Activated CD4-positive, alpha-beta T cell treated with anti-CD3 and anti-CD28 coated beads, Interleukin-2, Interleukin-4, amounts not matched to agents 100 ng/mL and 50 ng/mL, durations not matched to agents 16 hours and 8 hours (primary cell): ENCODE measurements at regions not wholly inside any gene's neighbourhood (a gene's known extent, or its start where the extent isn't known, plus 50 kb on each side); places are given as distances from the start of the nearest gene placed in this dataset.

Experiments used
- DNase-seq: peaks from one replicate; pipeline ENCODE4 v3.0.0-alpha.2; 2020; ENCODE audit warnings: low spot score

- DNase-seq = no peak
These were observed 66.1 kb upstream of the STK32A start for GRCh38 chr5:147168578-147169327.

GRCh38 chr5:147169399-147169798 is 65.4 kb upstream of the STK32A start:
- no peak for DNase-seq

- DNase-seq = no peak
These were observed 64.9 kb upstream of the STK32A start for GRCh38 chr5:147169901-147170300.

- no peak for DNase-seq
These were observed 64.2 kb upstream of the STK32A start for GRCh38 chr5:147170603-147171002.

- DNase-seq = no peak
These were observed 60.1 kb upstream of the STK32A start for GRCh38 chr5:147174671-147175265.

GRCh38 chr5:147175516-147176097 is 59.2 kb upstream of the STK32A start:
- no peak for DNase-seq

GRCh38 chr5:147176422-147176821 is 58.4 kb upstream of the STK32A start:
- no peak for DNase-seq

GRCh38 chr5:147177125-147177840 is 57.5 kb upstream of the STK32A start:
- DNase-seq = no peak

GRCh38 chr5:147179562-147180147 is 55.2 kb upstream of the STK32A start:
- no peak for DNase-seq

GRCh38 chr5:147180751-147181150 is 54.1 kb upstream of the STK32A start:
- DNase-seq = no peak
